ENCODE measurements at regions not wholly inside any gene's neighbourhood (a gene's known extent, or its start where the extent isn't known, plus 50 kb on each side); places are given as distances from the start of the nearest gene placed in this dataset.
A peak's percentile ranks its signal among the peaks of the same experiment; 100 is the strongest.
"Not testable (repeated sequence)": the region's sequence is repeated elsewhere in the genome, so short reads cannot be mapped to it uniquely, and the experiment has no call there.

- no peak for DNase-seq (ENCODE audit: low read depth, low spot score)
Measured at GRCh38 chr6:16955899-16956298, 146.0 kb upstream of the STMND1 start.

GRCh38 chr6:16953905-16954304, 147.9 kb upstream of the STMND1 start:
- H3K4me3 ChIP-seq (ENCODE audit: low read length), result no peak overlapping the region
- DNase-seq (ENCODE audit: low read depth, low spot score), result no peak

More at GRCh38 chr6:16955899-16956298, 146.0 kb upstream of the STMND1 start:
- no peak overlapping the region for H3K4me3 ChIP-seq (ENCODE audit: low read length)

GRCh38 chr6:16953446-16953845, 148.4 kb upstream of the STMND1 start:
- no peak for DNase-seq (ENCODE audit: low read depth, low spot score)

GRCh38 chr6:16950825-16951495, 150.9 kb upstream of the STMND1 start:
- H3K4me3 ChIP-seq (ENCODE audit: low read length), result no peak overlapping the region
- DNase-seq (ENCODE audit: low read depth, low spot score), result no peak

More at GRCh38 chr6:16953446-16953845, 148.4 kb upstream of the STMND1 start:
- no peak overlapping the region for H3K4me3 ChIP-seq (ENCODE audit: low read length)

GRCh38 chr6:16950302-16950701, 151.5 kb upstream of the STMND1 start:
- H3K4me3 ChIP-seq (ENCODE audit: low read length), result no peak overlapping the region
- DNase-seq (ENCODE audit: low read depth, low spot score), result no peak

- no peak overlapping the region for H3K4me3 ChIP-seq (ENCODE audit: low read length)
- DNase-seq (ENCODE audit: low read depth, low spot score), result no peak
Measured at GRCh38 chr6:16949716-16950115, 152.1 kb upstream of the STMND1 start.

- no peak for DNase-seq (ENCODE audit: low read depth, low spot score)
- H3K4me3 ChIP-seq (ENCODE audit: low read length), result no peak overlapping the region
Measured at GRCh38 chr6:16948396-16948795, 153.5 kb upstream of the STMND1 start.

- DNase-seq (ENCODE audit: low read depth, low spot score), result peak; percentile 3
- no peak overlapping the region for H3K4me3 ChIP-seq (ENCODE audit: low read length)
Measured at GRCh38 chr6:16947375-16948015, 154.4 kb upstream of the STMND1 start.

GRCh38 chr6:16944596-16944995, 157.3 kb upstream of the STMND1 start:
- DNase-seq (ENCODE audit: low read depth, low spot score), result no peak
- H3K4me3 ChIP-seq (ENCODE audit: low read length), result no peak overlapping the region

GRCh38 chr6:16939839-16940238, 162.0 kb upstream of the STMND1 start:
- DNase-seq (ENCODE audit: low read depth, low spot score), result no peak
- no peak overlapping the region for H3K4me3 ChIP-seq (ENCODE audit: low read length)

GRCh38 chr6:16939351-16939750, 162.5 kb upstream of the STMND1 start:
- no peak overlapping the region for H3K4me3 ChIP-seq (ENCODE audit: low read length)
- DNase-seq (ENCODE audit: low read depth, low spot score), result no peak

- DNase-seq (ENCODE audit: low read depth, low spot score), result no peak
- no peak overlapping the region for H3K4me3 ChIP-seq (ENCODE audit: low read length)
Measured at GRCh38 chr6:16936893-16937292, 165.0 kb upstream of the STMND1 start.

- no peak overlapping the region for H3K4me3 ChIP-seq (ENCODE audit: low read length)
Measured at GRCh38 chr6:16933961-16934360, 167.9 kb upstream of the STMND1 start.

GRCh38 chr6:16933532-16933931, 168.3 kb upstream of the STMND1 start:
- DNase-seq (ENCODE audit: low read depth, low spot score), result no peak
- H3K4me3 ChIP-seq (ENCODE audit: low read length), result no peak overlapping the region

More at GRCh38 chr6:16933961-16934360, 167.9 kb upstream of the STMND1 start:
- DNase-seq (ENCODE audit: low read depth, low spot score), result no peak

GRCh38 chr6:16932920-16933319, 168.9 kb upstream of the STMND1 start:
- no peak overlapping the region for H3K4me3 ChIP-seq (ENCODE audit: low read length)
- no peak for DNase-seq (ENCODE audit: low read depth, low spot score)

- not testable (repeated sequence) for H3K4me3 ChIP-seq (ENCODE audit: low read length); DNase-seq (ENCODE audit: low read depth, low spot score)
Measured at GRCh38 chr6:16931079-16931478, 169.8 kb upstream of the ATXN1 start.

GRCh38 chr6:16930432-16930831, 169.2 kb upstream of the ATXN1 start:
- no peak overlapping the region for H3K4me3 ChIP-seq (ENCODE audit: low read length)
- DNase-seq (ENCODE audit: low read depth, low spot score), result no peak

GRCh38 chr6:16929809-16930208, 168.5 kb upstream of the ATXN1 start:
- no peak for DNase-seq (ENCODE audit: low read depth, low spot score)
- H3K4me3 ChIP-seq (ENCODE audit: low read length), result no peak overlapping the region

GRCh38 chr6:16928387-16928786, 167.1 kb upstream of the ATXN1 start:
- DNase-seq (ENCODE audit: low read depth, low spot score), result no peak
- no peak overlapping the region for H3K4me3 ChIP-seq (ENCODE audit: low read length)

- no peak for DNase-seq (ENCODE audit: low read depth, low spot score)
- H3K4me3 ChIP-seq (ENCODE audit: low read length), result no peak overlapping the region
Measured at GRCh38 chr6:16927205-16927604, 165.9 kb upstream of the ATXN1 start.

- H3K4me3 ChIP-seq (ENCODE audit: low read length), result no peak overlapping the region
- DNase-seq (ENCODE audit: low read depth, low spot score), result no peak
Measured at GRCh38 chr6:16925461-16925860, 164.2 kb upstream of the ATXN1 start.
